HepG2 (cell line): ENCODE measurements at regions not wholly inside any gene's neighbourhood (a gene's known extent, or its start where the extent isn't known, plus 50 kb on each side); places are given as distances from the start of the nearest gene placed in this dataset.
"Not testable (repeated sequence)": the region's sequence is repeated elsewhere in the genome, so short reads cannot be mapped to it uniquely, and the experiment has no call there.

Experiments
- ATAC-seq: fragments of 200-7000 bp; cut with Tn5 transposase; 3 replicates; pipeline ENCODE4 v1.9.1; 2020; ENCODE audit warnings: mild to moderate bottlenecking, moderate library complexity
- BruUV-seq: library from RNA; stranded (reverse); fragments of 400-500 nt; replicated peaks from 2 replicates; lab custom pipeline; 2021; lab: Mats Ljungman, UMichigan
- CTCF ChIA-PET: fragments of 300-600 bp; formaldehyde crosslinking; extraction: SDS; loops from one replicate; lab custom pipeline; 2021; ENCODE audit warnings: low total read pairs, inconsistent platforms, low intra/inter-chr PET ratio; lab: Yijun Ruan, JAX
- POLR2A ChIA-PET: fragments of 350-600 bp; sonication (Branson Sonifier 250); formaldehyde crosslinking; loops from one replicate; lab custom pipeline; 2020; ENCODE audit warnings: antibody characterized with exemption, inconsistent platforms; lab: Yijun Ruan, JAX
- DNase-seq: peaks from one replicate; pipeline ENCODE4 v3.0.0-alpha.2; 2015; ENCODE audit warnings: low spot score
- FAIRE-seq: peaks from 3 replicates; lab custom pipeline; 2011; peaks lifted over from hg19 to GRCh38; lab: Jason Lieb, UNC
- H2AFZ ChIP-seq: one replicate; pipeline ENCODE4 v1.6.1; 2011; ENCODE audit warnings: low read length, inconsistent platforms
- H3K27ac ChIP-seq: fragments of 300-600 bp; 3 replicates; pipeline ENCODE4 v1.8.0; 2011; ENCODE audit warnings: mixed run types, mild to moderate bottlenecking, mixed read lengths, low read length, inconsistent platforms; ENCODE audit not compliant: insufficient read depth; ENCODE audit errors: extremely low read length
- H3K27me3 ChIP-seq, 2 experiments: fragments of 200-600 bp in 1 of 2; 2 replicates in 1 of 2; 3 replicates in 1 of 2; pipeline versions ENCODE4 v1.6.0 to v1.8.0; 2011; ENCODE audit warnings: low read length in 2 of 2, mild to moderate bottlenecking in 2 of 2, moderate library complexity in 2 of 2, inconsistent platforms in 1 of 2; ENCODE audit not compliant: insufficient read depth in 2 of 2, control insufficient read depth in 1 of 2
- H3K36me3 ChIP-seq, 2 experiments: fragments of 200-600 bp in 1 of 2; replicated peaks in 1 of 2; 2 replicates in 1 of 2; 3 replicates in 1 of 2; pipeline versions ENCODE4 v1.5.1 to v1.8.0; 2011; ENCODE audit warnings: low read length in 2 of 2, inconsistent platforms in 1 of 2; ENCODE audit not compliant: insufficient read depth in 2 of 2, control insufficient read depth in 1 of 2
- H3K4me1 ChIP-seq: 2 replicates; pipeline ENCODE4 v1.5.1; 2012; ENCODE audit warnings: low read length, inconsistent platforms; ENCODE audit not compliant: insufficient read depth
- H3K4me2 ChIP-seq: 2 replicates; pipeline ENCODE4 v1.6.0; 2011; ENCODE audit warnings: low read depth, low read length, inconsistent platforms
- H3K4me3 ChIP-seq, 3 experiments: fragments of 200-600 bp in 1 of 3; sonication (generic), shearing (Covaris generic) in 1 of 3; replicated peaks in 1 of 3; 2 replicates each; pipeline ENCODE4 v1.5.1; 2011 to 2016; ENCODE audit warnings: low read length in 3 of 3, inconsistent platforms in 2 of 3, low read depth in 2 of 3, mild to moderate bottlenecking in 2 of 3, control low read depth in 1 of 3, mixed read lengths in 1 of 3; ENCODE audit not compliant: insufficient read depth in 1 of 3
- H3K79me2 ChIP-seq: one replicate; pipeline ENCODE4 v1.6.1; 2011; ENCODE audit warnings: low read length, inconsistent platforms; ENCODE audit not compliant: insufficient read depth
- H3K9ac ChIP-seq: 2 replicates; pipeline ENCODE4 v1.6.0; 2011; ENCODE audit warnings: mild to moderate bottlenecking, low read depth, low read length, inconsistent platforms; ENCODE audit not compliant: insufficient read depth
- H3K9me3 ChIP-seq: 2 replicates; pipeline ENCODE4 v1.5.1; 2012; ENCODE audit warnings: mild to moderate bottlenecking, low read length
- H4K20me1 ChIP-seq: 2 replicates; pipeline ENCODE4 v1.6.0; 2011; ENCODE audit warnings: inconsistent platforms, mild to moderate bottlenecking, low read length, moderate library complexity; ENCODE audit not compliant: insufficient read depth
- ATF7-NPFF ChIP-seq: sonication (generic); formaldehyde crosslinking; IDR thresholded peaks from 2 replicates; pipeline ENCODE4 v1.8.1; 2023; ENCODE audit warnings: mild to moderate bottlenecking, low read depth, missing genetic modification reagents, moderate library complexity
- JUND ChIP-seq: sonication (generic); formaldehyde crosslinking; IDR thresholded peaks from 2 replicates; pipeline ENCODE4 v1.8.0; 2022; ENCODE audit warnings: mild to moderate bottlenecking, missing genetic modification reagents
- SALL1 ChIP-seq: sonication (generic); formaldehyde crosslinking; IDR thresholded peaks from 2 replicates; pipeline ENCODE4 v1.8.0; 2022; ENCODE audit warnings: mild to moderate bottlenecking, missing genetic modification reagents
- TCF12 ChIP-seq, 2 experiments: fragments of 450-650 bp in 1 of 2; sonication (generic) in 1 of 2; formaldehyde crosslinking in 1 of 2; IDR thresholded peaks; 2 replicates each; pipeline versions ENCODE4 v1.6.1 to v1.8.0; 2017 to 2022; ENCODE audit warnings: antibody characterized with exemption in 1 of 2, mild to moderate bottlenecking in 1 of 2, missing genetic modification reagents in 1 of 2, moderate library complexity in 1 of 2
- ZNF235 ChIP-seq: sonication (generic); formaldehyde crosslinking; IDR thresholded peaks from 2 replicates; pipeline ENCODE4 v1.8.1; 2023; ENCODE audit warnings: mild to moderate bottlenecking, missing genetic modification reagents, borderline replicate concordance
- ZNF687 ChIP-seq: sonication (generic); formaldehyde crosslinking; IDR thresholded peaks from 2 replicates; pipeline ENCODE4 v1.5.1; 2020; ENCODE audit warnings: mild to moderate bottlenecking, missing genetic modification reagents, moderate library complexity
- WGBS: methylation state at CpG from one replicate; pipeline ENCODE4 v1.1.6; 2017; ENCODE audit warnings: low lambda C conversion rate; 5-methylcytosine and 5-hydroxymethylcytosine counted together
- in situ Hi-C: cut with HindIII; loops from 2 replicates; pipeline ENCODE4 v1.10.0; 2017; ENCODE audit warnings: low pct_unique_long_range_greater_than_20kb; ENCODE audit not compliant: extremely low pct_ligation_motif_present
- intact Hi-C: fragments of 100-400 bp; cut with micrococcal nuclease; formaldehyde crosslinking; loops from one replicate; pipeline ENCODE4 v1.10.0; 2022; ENCODE audit not compliant: unreplicated experiment

- 0 out of 2 replicates have a peak, but pooled peaks have one; percentile 11 for TF ChIP-seq ATF7-NPFF (CRISPR knock-in tag)
- peak; percentile 72 for TF ChIP-seq ZNF687 (CRISPR knock-in tag)
- TF ChIP-seq TCF12 (IDR thresholded peaks at IDR 0.05) = no peak
- TF ChIP-seq TCF12 (CRISPR knock-in tag; IDR thresholded peaks at IDR 0.05) = 0 out of 2 replicates have a peak, but pooled peaks have one; percentile 36
- no peak for TF ChIP-seq JUND (CRISPR knock-in tag)
- peak; percentile 38; the same call in 1 of the 2 replicates for TF ChIP-seq SALL1 (CRISPR knock-in tag)
- TF ChIP-seq ZNF235 (CRISPR knock-in tag) = peak; percentile 65; the same call in 1 of the 2 replicates
Observed at GRCh38 chr1:161439280-161440232, 65.7 kb upstream of the FCGR2A start (continued).

GRCh38 chr1:161433191-161433590, 65.5 kb upstream of the CFAP126 start:
- POLR2A ChIA-PET, H3K4me3 ChIP-seq, H3K79me2 ChIP-seq, FAIRE-seq, ATAC-seq, H3K27me3 ChIP-seq, H4K20me1 ChIP-seq, H3K4me2 ChIP-seq, intact Hi-C loops, H3K27ac ChIP-seq, in situ Hi-C loops, BruUV-seq, H3K36me3 ChIP-seq, CTCF ChIA-PET, H2AFZ ChIP-seq, DNase-seq, H3K9me3 ChIP-seq, H3K9ac ChIP-seq: not testable (repeated sequence)
- H3K4me1 ChIP-seq = peaks cover 13% of the 10 kb centered on the region
- WGBS = 0% methylated on average over 1 of the region's 5 CpGs
